ENCODE measurements at regions not wholly inside any gene's neighbourhood (a gene's known extent, or its start where the extent isn't known, plus 50 kb on each side); places are given as distances from the start of the nearest gene placed in this dataset.

GRCh38 chr2:43082903-43083677, 143.3 kb downstream of the ZFP36L2 start:
- no peak for TF ChIP-seq CTCF (IDR thresholded peaks at IDR 0.05)
- no peak for DNase-seq (ENCODE audit: low spot score)
- no peaks in the 10 kb centered on the region for H3K36me3 Mint-ChIP-seq (ENCODE audit: low read depth)
- H3K4me1 Mint-ChIP-seq (ENCODE audit: low read depth): peaks cover 72% of the 10 kb centered on the region
- no peaks in the 10 kb centered on the region for H3K27me3 Mint-ChIP-seq (ENCODE audit: low read depth)
- no peak overlapping the region for H3K4me3 Mint-ChIP-seq (ENCODE audit: unreplicated experiment)
- no peaks in the 10 kb centered on the region for H3K9me3 Mint-ChIP-seq (ENCODE audit: low read depth)
- peak overlapping the region; percentile 92 for H3K27ac Mint-ChIP-seq (ENCODE audit: unreplicated experiment)

- Mint-ChIP-seq H3K4me3 (ENCODE audit: unreplicated experiment) (no peak overlapping the region), H3K27me3 (ENCODE audit: low read depth) (no peaks in the 10 kb centered on the region), H3K27ac (ENCODE audit: unreplicated experiment) (peak overlapping the region; percentile 92), H3K36me3 (ENCODE audit: low read depth) (no peaks in the 10 kb centered on the region), H3K4me1 (ENCODE audit: low read depth) (peaks cover 73% of the 10 kb centered on the region), H3K9me3 (ENCODE audit: low read depth) (no peaks in the 10 kb centered on the region)
- no peak for DNase-seq (ENCODE audit: low spot score)
- TF ChIP-seq CTCF (IDR thresholded peaks at IDR 0.05): no peak
Observed at GRCh38 chr2:43082111-43082894, 144.1 kb downstream of the ZFP36L2 start.

- no peak for TF ChIP-seq CTCF (IDR thresholded peaks at IDR 0.05)
- no peak for DNase-seq (ENCODE audit: low spot score)
- Mint-ChIP-seq H3K27me3 (ENCODE audit: low read depth) (no peaks in the 10 kb centered on the region), H3K9me3 (ENCODE audit: low read depth) (no peaks in the 10 kb centered on the region), H3K36me3 (ENCODE audit: low read depth) (no peaks in the 10 kb centered on the region), H3K4me1 (ENCODE audit: low read depth) (peaks cover 73% of the 10 kb centered on the region), H3K27ac (ENCODE audit: unreplicated experiment) (peak overlapping the region; percentile 75), H3K4me3 (ENCODE audit: unreplicated experiment) (no peak overlapping the region)
Observed at GRCh38 chr2:43081131-43081765, 145.2 kb downstream of the ZFP36L2 start.

GRCh38 chr2:43080571-43081021, 145.8 kb downstream of the ZFP36L2 start:
- TF ChIP-seq CTCF (IDR thresholded peaks at IDR 0.05): no peak
- H3K27me3 Mint-ChIP-seq (ENCODE audit: low read depth): no peaks in the 10 kb centered on the region
- no peak overlapping the region for H3K4me3 Mint-ChIP-seq (ENCODE audit: unreplicated experiment)
- no peaks in the 10 kb centered on the region for H3K36me3 Mint-ChIP-seq (ENCODE audit: low read depth)
- no peak overlapping the region for H3K27ac Mint-ChIP-seq (ENCODE audit: unreplicated experiment)
- H3K4me1 Mint-ChIP-seq (ENCODE audit: low read depth): peaks cover 73% of the 10 kb centered on the region
- DNase-seq (ENCODE audit: low spot score): peak; percentile 90
- H3K9me3 Mint-ChIP-seq (ENCODE audit: low read depth): no peaks in the 10 kb centered on the region
